GM18505 (cell line): ENCODE measurements at regions not wholly inside any gene's neighbourhood (a gene's known extent, or its start where the extent isn't known, plus 50 kb on each side); places are given as distances from the start of the nearest gene placed in this dataset.

Experiments
- ATAC-seq: cut with Tn5 transposase; IDR thresholded peaks from one replicate; pipeline ENCODE4 v1.9.1; 2021; ENCODE audit not compliant: unreplicated experiment
- POLR2A ChIP-seq: IDR thresholded peaks from 4 replicates; pipeline ENCODE4 v1.6.1; 2011; ENCODE audit warnings: borderline replicate concordance; ENCODE audit not compliant: insufficient read depth, insufficient read length; ENCODE audit errors: extremely low read depth

DNA sequence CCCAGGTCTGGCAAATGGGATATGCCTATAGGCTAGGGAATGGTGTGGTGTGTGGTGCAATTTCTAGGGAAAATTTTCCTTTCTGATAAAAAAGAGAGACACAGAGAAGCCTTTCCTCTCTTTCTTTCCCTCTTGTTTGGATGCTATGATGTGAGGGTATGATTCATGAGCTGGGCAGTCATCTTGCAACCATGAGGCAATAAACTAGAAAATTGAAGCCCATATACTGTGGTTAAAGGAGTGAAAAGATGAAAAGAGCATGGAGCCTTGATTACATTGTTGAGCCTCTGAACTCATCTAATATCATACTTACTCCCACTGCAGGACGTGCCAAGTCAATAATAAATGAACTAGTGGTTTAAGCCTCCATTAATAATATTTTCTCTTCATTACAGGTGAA, 215.6 kb downstream of the HAUS1 start:
- no peak for TF ChIP-seq POLR2A
- no peak for ATAC-seq

DNA sequence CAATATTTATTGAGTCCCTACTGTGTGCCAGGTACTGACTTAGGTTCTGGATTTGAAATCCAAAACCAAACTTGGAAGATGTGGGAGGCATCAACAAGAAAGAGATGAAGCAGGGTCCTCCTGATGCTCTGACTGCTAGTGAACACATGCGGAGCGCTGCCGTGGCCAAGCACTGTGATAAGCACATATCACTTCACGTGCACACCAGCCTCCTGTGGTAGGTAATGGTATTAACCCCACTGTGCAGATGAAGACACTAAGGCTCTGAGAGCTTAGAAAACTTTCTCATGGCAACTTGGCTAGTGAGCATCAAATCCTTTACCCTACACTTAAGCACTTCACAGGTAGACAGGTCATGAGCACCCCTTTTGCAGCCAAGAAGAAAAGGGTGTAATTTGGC, 216.1 kb downstream of the HAUS1 start:
- ATAC-seq: no peak
- TF ChIP-seq POLR2A: no peak

DNA sequence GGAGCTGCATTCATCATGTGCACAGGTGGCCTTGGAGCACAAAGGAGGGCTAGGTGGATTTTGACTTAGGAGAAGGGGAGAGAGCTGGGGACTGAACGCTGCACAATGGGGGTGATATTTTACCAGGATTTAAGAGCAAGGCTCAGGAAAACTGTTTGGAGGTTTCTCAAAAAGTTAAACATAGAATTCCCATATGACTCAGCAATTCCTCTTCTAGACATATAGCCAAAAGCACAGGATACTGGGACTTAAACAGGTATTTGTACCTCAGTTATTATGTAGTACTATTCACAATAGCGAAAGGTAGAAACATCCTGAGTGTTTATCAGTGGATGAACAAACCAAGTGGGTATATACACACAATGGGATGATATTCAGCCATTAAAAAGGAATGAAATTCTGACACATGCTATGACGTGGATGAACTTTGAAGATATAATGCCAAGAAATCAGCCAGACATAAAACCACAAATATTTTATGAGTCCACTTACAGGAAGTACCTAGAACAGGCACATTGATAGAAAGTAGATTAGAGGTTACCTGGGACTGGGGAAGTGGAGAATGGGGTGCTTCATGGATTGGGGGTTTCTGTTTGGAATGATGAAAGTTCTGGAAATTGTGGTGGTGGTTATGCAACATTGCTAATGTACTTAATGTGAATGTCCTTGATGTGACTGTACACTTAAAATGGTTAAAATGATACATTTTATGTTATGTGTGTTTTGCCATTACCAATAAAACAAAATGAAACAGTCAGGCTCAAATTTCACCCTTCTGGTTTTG, 216.9 kb downstream of the HAUS1 start:
- no peak for ATAC-seq
- no peak for TF ChIP-seq POLR2A

DNA sequence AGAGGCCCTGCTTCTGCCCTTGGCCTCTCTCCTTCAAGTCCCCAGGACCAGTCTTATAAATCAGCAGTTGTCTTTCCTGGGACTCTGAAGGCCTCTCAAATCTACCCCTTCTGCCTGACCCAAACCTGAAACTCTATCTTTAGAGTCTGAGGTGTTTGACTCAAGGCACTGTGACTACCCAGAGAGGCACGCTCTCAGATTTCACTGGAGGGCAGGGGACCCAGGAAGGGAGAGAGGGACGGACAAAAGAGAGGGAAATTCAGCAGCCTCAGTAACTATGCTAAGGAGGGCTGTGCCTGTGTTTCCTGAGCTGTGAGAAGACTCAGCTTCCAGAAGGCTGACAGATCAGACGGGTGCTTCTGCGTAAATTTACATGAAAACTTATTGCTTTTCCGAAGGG, 217.8 kb downstream of the HAUS1 start:
- no peak for TF ChIP-seq POLR2A
- ATAC-seq: no peak

DNA sequence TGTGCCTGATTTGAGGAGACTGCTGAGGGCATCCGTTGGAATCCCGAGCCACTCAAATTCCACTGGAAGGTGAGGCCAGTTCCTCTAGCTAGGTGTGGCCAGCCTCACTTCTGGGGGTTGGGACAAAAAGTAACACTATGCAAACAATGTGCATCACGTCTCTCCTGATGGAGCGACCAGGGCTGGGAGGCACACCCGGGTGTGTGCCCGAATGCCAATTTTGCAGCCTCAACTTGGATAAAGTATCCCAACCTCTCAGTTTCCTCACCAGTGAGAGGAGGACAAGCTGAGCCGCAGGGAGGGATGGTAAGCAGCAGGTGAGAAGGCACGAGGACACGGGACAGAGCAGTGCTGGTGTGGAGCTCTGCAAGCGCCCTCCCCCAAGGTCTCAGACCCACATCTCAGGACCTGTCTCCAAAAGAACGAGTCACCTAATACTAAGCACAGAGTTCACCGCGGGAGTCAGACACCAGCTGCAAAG, 218.3 kb downstream of the HAUS1 start:
- ATAC-seq: no peak
- no peak for TF ChIP-seq POLR2A

DNA sequence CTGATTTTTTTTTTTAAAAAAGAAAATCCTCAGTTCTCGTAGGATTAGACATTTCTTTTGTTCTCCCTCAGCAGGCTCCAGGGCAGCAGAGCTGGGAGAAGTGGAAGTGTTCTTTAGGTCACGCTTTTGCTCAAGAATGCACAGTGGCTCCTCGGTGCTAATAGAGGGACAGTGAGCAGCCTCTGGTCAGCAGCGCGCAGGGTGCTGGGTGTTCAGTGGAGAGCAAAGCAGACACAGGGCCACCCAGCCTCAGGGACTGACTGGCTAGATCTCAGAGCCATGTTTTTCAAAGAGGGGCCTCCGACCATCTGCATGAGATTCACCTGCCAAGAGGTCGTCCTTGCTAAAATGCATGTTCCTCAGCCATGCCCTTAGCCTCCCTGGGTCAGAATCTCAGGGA, 218.8 kb downstream of the HAUS1 start:
- TF ChIP-seq POLR2A: no peak
- ATAC-seq: no peak

DNA sequence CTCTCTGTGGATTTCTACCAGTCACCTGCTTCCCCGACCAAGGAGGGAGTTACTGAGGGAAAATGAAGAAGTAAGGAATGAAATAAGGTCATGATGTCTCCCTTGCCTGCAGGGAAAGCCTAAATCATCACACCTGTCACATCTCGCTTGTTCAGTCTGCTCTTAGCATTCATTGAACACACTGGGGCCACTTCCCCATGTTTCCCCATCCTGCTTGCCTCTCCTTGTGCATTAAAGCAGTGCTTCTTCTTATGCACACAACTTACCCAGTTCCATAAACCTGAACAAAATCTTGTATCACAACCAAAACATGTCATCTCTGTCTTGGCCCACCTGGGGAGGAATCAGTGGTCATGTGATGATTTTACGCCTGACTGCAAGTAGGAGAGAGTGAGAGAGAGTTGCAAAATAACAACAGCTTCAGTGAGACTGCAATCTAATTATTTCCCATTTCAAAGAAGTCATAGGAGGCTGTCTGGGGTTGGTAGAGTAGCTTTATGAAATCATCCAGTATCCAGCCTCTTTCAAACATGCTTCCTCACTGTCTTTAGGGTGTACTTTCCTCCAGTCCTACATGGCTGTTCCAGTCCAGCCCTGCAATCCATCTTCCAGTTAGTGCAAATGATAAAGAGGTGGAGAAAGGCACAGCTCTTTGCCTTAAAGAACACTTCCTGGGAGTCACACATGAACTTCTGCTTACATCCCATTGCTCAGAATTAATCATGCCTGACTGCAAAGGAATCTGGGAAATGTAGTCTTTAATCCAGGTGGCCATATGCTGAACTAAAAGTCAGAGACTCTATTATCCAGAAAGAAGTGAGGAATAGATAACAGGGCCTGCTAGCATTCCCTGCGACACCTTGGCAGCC, 220.1 kb downstream of the HAUS1 start:
- ATAC-seq: no peak

DNA sequence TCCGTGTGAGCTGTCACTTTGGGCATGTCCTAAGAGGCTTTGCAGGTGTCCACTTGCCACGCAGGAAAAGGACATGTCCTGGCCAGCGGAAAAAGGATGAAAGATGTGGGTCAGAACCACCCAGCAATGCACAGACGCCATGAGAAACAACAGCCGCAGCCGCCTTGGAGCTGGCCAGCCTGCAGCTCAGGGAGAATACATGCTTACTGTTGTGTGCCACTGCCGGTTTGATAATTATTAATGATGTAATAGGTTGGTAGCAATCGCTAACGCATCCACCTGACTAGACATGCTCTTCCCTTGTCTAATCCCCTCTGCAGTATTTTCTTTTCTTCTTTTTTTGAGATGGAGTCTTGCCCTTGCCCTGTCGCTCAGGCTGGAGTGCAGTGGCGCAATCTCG, 221.7 kb downstream of the HAUS1 start:
- no peak for ATAC-seq
- no peak for TF ChIP-seq POLR2A

More for the DNA sequence above, 220.1 kb downstream of the HAUS1 start:
- no peak for TF ChIP-seq POLR2A

DNA sequence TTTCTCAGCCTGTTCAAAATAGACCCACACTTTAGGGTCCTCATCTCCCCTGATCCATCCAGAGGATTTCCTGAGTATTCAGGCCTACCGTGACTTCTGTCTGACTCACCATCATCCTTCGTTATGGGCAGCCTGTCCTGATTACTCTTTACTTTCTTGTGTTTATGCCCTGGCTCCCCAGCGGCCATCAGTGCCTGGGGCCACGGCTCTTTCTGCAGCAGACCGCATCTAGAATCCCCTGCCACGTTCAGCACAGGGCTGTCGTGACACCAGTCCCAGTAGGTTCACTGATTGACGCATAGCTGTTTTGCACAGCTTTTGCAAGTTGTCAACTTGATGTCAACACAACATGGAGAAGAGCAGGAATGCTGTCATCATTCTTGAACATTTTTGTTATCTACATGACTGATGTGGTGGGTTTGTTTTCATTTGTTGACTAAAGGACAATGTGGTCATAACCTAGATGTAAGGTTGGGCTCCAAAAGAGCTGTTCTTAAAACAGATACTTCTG, 225.6 kb downstream of the HAUS1 start:
- ATAC-seq: no peak
- TF ChIP-seq POLR2A: no peak

DNA sequence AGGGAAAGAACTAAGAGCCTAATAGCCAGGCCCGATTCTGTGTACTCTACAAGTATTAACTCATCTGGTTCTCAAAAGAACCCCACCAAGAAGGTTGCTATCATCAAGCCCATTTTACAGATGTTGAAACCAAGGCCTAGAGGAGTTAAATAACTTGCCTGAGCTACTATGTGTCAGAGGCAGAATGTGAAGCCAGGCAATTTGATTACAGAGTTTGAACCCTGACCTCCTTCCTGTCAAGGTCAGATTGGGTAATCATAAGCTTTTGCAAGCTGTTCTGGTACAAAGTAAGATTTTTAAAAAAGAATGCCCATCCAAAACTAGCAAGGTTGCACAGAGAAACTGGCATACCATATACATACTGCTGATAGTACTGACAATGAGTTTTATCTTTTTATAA, 227.1 kb downstream of the HAUS1 start:
- no peak for ATAC-seq
- no peak for TF ChIP-seq POLR2A

DNA sequence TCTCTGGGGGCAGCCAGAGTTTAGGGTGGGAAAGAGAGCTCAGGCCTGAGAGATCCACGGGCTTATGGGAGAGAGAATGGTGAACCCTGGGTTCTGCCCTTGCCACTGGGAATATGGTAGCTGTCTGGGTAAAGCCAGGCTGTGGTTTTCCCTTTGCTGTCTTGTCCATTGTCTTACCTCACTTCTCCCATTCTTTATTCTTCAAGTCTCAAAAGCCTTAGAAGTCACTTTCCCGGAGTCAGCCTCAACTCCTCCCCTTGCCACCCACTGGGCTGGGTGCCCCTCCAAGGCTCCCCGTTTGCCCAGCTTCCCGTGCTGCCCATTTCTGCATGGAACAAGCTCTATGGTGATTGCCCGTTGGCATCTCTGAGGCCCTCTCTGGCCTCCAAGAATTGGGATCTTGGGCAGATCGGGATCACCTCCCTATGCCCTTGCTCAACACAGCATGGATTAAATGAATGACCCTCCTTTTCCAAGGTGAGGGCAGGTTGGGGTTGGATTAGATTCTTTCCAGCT, 228.2 kb downstream of the HAUS1 start:
- ATAC-seq: no peak
- no peak for TF ChIP-seq POLR2A

DNA sequence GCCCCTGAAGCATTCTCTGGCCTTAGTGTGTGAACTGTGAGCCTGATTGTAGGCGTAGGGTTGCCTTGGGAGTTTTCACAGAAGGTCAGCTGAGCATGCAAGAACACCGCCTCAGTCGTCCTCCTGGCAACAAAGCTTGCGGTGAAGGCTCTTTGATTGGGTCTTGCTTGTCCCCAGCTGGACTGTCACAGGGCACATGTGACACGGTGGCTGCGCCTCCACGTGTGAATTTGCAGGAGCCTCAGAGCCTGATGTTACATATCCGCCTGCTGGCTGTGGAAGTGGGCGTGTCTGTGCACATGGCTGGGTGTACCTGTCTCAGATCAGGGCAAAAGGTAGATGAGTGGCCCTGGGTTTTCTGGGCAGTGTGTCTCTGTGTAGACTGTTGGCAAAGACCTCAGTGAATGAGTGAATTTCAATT, 228.7 kb downstream of the HAUS1 start:
- no peak for TF ChIP-seq POLR2A
- no peak for ATAC-seq

DNA sequence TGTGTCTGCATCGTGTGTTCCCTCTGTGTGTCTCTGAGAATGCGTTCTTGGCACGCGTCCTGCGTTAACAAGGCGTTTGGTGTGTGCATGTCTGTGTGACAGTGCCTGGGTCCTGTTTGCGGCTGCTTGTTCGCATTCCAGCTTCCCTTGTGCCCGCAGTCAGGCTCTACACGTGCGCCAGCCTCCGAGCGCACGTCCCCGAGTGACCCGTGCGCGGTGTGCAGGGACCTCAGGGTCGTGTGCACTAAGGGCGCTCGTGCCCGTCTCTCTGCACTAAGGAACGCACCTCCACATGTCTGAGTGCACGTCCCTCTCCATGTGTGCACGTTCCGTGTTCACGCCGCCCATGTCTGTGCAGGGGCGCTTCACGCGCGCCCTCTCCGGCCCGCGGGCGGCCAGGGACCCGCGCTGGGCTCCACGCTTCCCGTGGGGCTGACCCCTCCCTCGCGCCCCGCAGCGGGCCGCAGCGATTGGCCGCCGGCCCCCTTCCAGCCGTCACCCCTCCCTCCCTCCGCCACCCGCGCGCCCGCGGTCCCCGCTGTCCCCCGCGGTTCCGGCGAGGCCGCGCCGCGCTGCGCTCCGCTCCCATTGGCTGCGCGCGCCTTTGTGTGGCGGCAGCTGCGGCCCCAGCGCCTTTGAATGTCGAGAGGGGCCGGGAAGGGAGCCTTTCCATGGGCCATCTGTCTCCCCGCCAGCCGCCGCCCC, 229.4 kb downstream of the HAUS1 start:
- no peak for ATAC-seq
- no peak for TF ChIP-seq POLR2A
